H9 (cell line): ENCODE measurements at regions not wholly inside any gene's neighbourhood (a gene's known extent, or its start where the extent isn't known, plus 50 kb on each side); places are given as distances from the start of the nearest gene placed in this dataset.

Experiments
- DNase-seq: peaks from one replicate; pipeline ENCODE4 v3.0.0-alpha.2; 2017
- H2AFZ ChIP-seq: one replicate; pipeline ENCODE4 v1.6.1; 2013; ENCODE audit warnings: mild to moderate bottlenecking, low read length, control low read depth, moderate library complexity
- H2AK5ac ChIP-seq: 2 replicates; pipeline ENCODE4 v1.6.1; 2013; ENCODE audit warnings: low read length, control low read depth, mixed read lengths; ENCODE audit not compliant: insufficient read length
- H2BK120ac ChIP-seq: one replicate; pipeline ENCODE4 v1.6.1; 2013; ENCODE audit warnings: low read depth, mild to moderate bottlenecking, low read length, control low read depth, inconsistent platforms; ENCODE audit not compliant: poor library complexity, severe bottlenecking
- H2BK12ac ChIP-seq: 2 replicates; pipeline ENCODE4 v1.6.1; 2013; ENCODE audit warnings: low read length, control low read depth, mixed read lengths, low read depth; ENCODE audit not compliant: insufficient read length
- H2BK15ac ChIP-seq: 2 replicates; pipeline ENCODE4 v1.6.1; 2013; ENCODE audit warnings: low read depth, low read length, control low read depth
- H2BK20ac ChIP-seq: one replicate; pipeline ENCODE4 v1.6.1; 2013; ENCODE audit warnings: low read depth, mild to moderate bottlenecking, low read length, control low read depth, inconsistent platforms; ENCODE audit not compliant: poor library complexity, severe bottlenecking
- H2BK5ac ChIP-seq: 2 replicates; pipeline ENCODE4 v1.6.1; 2013; ENCODE audit warnings: low read length, control low read depth, mixed read lengths; ENCODE audit not compliant: insufficient read length
- H3K14ac ChIP-seq: 2 replicates; pipeline ENCODE4 v1.6.1; 2013; ENCODE audit warnings: low read length, control low read depth; ENCODE audit not compliant: insufficient read depth
- H3K18ac ChIP-seq: 2 replicates; pipeline ENCODE4 v1.6.1; 2013; ENCODE audit warnings: low read depth, mild to moderate bottlenecking, mixed read lengths, low read length, control low read depth; ENCODE audit not compliant: insufficient read length
- H3K23ac ChIP-seq: 2 replicates; pipeline ENCODE4 v1.6.1; 2013; ENCODE audit warnings: low read length, control low read depth, mixed read lengths, low read depth; ENCODE audit not compliant: insufficient read length
- H3K23me2 ChIP-seq: 2 replicates; pipeline ENCODE4 v1.6.1; 2013; ENCODE audit warnings: low read depth, mild to moderate bottlenecking, mixed read lengths, low read length, control low read depth; ENCODE audit not compliant: insufficient read length, poor library complexity, severe bottlenecking
- H3K27ac ChIP-seq: 2 replicates; pipeline ENCODE4 v1.5.1; 2013; ENCODE audit warnings: low read length, control low read depth, mixed read lengths, low read depth; ENCODE audit not compliant: insufficient read length
- H3K27me3 ChIP-seq: 2 replicates; pipeline ENCODE4 v1.6.1; 2013; ENCODE audit warnings: low read length, control low read depth, inconsistent platforms; ENCODE audit not compliant: insufficient read depth
- H3K4ac ChIP-seq: 2 replicates; pipeline ENCODE4 v1.6.1; 2013; ENCODE audit warnings: low read depth, mild to moderate bottlenecking, control low read depth, inconsistent platforms, low read length, moderate library complexity
- H3K4me1 ChIP-seq: 2 replicates; pipeline ENCODE4 v1.6.1; 2013; ENCODE audit warnings: low read length, control low read depth, inconsistent platforms; ENCODE audit not compliant: insufficient read depth
- H3K4me2 ChIP-seq: 2 replicates; pipeline ENCODE4 v1.6.1; 2013; ENCODE audit warnings: low read length, control low read depth, mixed read lengths; ENCODE audit not compliant: insufficient read length, insufficient read depth
- H3K56ac ChIP-seq: 2 replicates; pipeline ENCODE4 v1.6.1; 2013; ENCODE audit warnings: low read depth, mild to moderate bottlenecking, mixed read lengths, low read length, control low read depth; ENCODE audit not compliant: insufficient read length
- H3K79me1 ChIP-seq: 2 replicates; pipeline ENCODE4 v1.6.1; 2013; ENCODE audit warnings: low read depth, mild to moderate bottlenecking, moderate library complexity, low read length, control low read depth, inconsistent platforms; ENCODE audit not compliant: insufficient read depth, poor library complexity, severe bottlenecking
- H3K79me2 ChIP-seq: 2 replicates; pipeline ENCODE4 v1.6.1; 2013; ENCODE audit warnings: low read length, control low read depth, inconsistent platforms; ENCODE audit not compliant: insufficient read depth
- H3K9ac ChIP-seq: 2 replicates; pipeline ENCODE4 v1.6.1; 2013; ENCODE audit warnings: low read length, control low read depth, mixed read lengths; ENCODE audit not compliant: insufficient read length; ENCODE audit errors: extremely low read depth
- H3K9me3 ChIP-seq: one replicate; pipeline ENCODE4 v1.6.1; 2013; ENCODE audit warnings: low read depth, low read length, inconsistent platforms; ENCODE audit not compliant: control insufficient read depth
- H3T11ph ChIP-seq: one replicate; pipeline ENCODE4 v1.6.1; 2013; ENCODE audit warnings: mild to moderate bottlenecking, low read length, control low read depth, inconsistent platforms
- H4K20me1 ChIP-seq: one replicate; pipeline ENCODE4 v1.6.1; 2013; ENCODE audit not compliant: control insufficient read depth, insufficient read length, insufficient read depth
- H4K5ac ChIP-seq: 2 replicates; pipeline ENCODE4 v1.6.1; 2013; ENCODE audit warnings: low read depth, mild to moderate bottlenecking, mixed read lengths, low read length, control low read depth; ENCODE audit not compliant: insufficient read length
- H4K8ac ChIP-seq: replicated peaks from 2 replicates; pipeline ENCODE4 v1.6.1; 2013; ENCODE audit warnings: low read length, control low read depth, mixed read lengths, low read depth; ENCODE audit not compliant: insufficient read length
- H4K91ac ChIP-seq: 2 replicates; pipeline ENCODE4 v1.6.1; 2013; ENCODE audit warnings: low read depth, mild to moderate bottlenecking, moderate library complexity, mixed read lengths, low read length, control low read depth; ENCODE audit not compliant: insufficient read length
- H3K27ac Mint-ChIP-seq, 3 experiments: 2 replicates in 2 of 3; 3 replicates in 1 of 3; pipeline ENCODE4 v1.8.0; 2020 to 2021; ENCODE audit warnings: mixed read lengths in 3 of 3, mild to moderate bottlenecking in 1 of 3, moderate library complexity in 1 of 3
- H3K27me3 Mint-ChIP-seq: 2 replicates; pipeline ENCODE4 v1.8.0; 2021; ENCODE audit warnings: low read depth, mild to moderate bottlenecking, moderate library complexity, mixed read lengths
- H3K36me3 Mint-ChIP-seq, 3 experiments: 2 replicates in 2 of 3; 3 replicates in 1 of 3; pipeline ENCODE4 v1.8.0; 2020 to 2021; ENCODE audit warnings: low read depth in 3 of 3, mixed read lengths in 3 of 3; ENCODE audit not compliant: insufficient read depth in 1 of 3
- H3K4me1 Mint-ChIP-seq, 2 experiments: 2 replicates each; pipeline ENCODE4 v1.8.0; 2020; ENCODE audit warnings: mixed read lengths in 2 of 2
- H3K4me3 Mint-ChIP-seq, 2 experiments: 2 replicates in 1 of 2; 3 replicates in 1 of 2; pipeline ENCODE4 v1.8.0; 2020 to 2021; ENCODE audit warnings: mild to moderate bottlenecking in 2 of 2, mixed read lengths in 2 of 2, moderate library complexity in 1 of 2
- H3K9me3 Mint-ChIP-seq, 2 experiments: 2 replicates in 1 of 2; 3 replicates in 1 of 2; pipeline ENCODE4 v1.8.0; 2020; ENCODE audit warnings: mild to moderate bottlenecking in 2 of 2, mixed read lengths in 2 of 2, moderate library complexity in 1 of 2
- CTCF ChIP-seq: fragments of 200-600 bp; sonication (generic); conservative IDR thresholded peaks from 3 replicates; pipeline ENCODE4 v1.8.0; 2021; ENCODE audit warnings: antibody characterized with exemption, mild to moderate bottlenecking
- WGBS: extraction: QIAGEN DNeasy Blood & Tissue Kit; methylation state at CpG from one replicate; pipeline ENCODE4 v1.1.7; 2013; ENCODE audit warnings: missing lambda C conversion rate, low lambda C conversion rate, mixed read lengths; ENCODE audit not compliant: insufficient read length; ENCODE audit errors: extremely low coverage; 5-methylcytosine and 5-hydroxymethylcytosine counted together

- Mint-ChIP-seq H3K36me3 (no peaks in the 10 kb centered on the region), H3K27me3 (no peaks in the 10 kb centered on the region; the same call in 1 of the 2 replicates), H3K9me3 (peaks cover 5 to 6% of the 10 kb centered on the region in 2 experiments; a peak in 1 of 5 replicates), H3K4me1 (peaks cover 5 to 7% of the 10 kb centered on the region in 2 experiments), H3K4me3 (no peak overlapping the region), H3K27ac (peak overlapping the region; percentile 8 to 77 (median 10); a peak in 2 of 7 replicates)
- Histone ChIP-seq H2AK5ac (no peak overlapping the region), H3K79me2 (no peaks in the 10 kb centered on the region), H3K27ac (no peak overlapping the region), H3K9ac (no peak overlapping the region), H2BK15ac (no peak overlapping the region), H3K14ac (peak overlapping the region; percentile 65; the same call in 1 of the 2 replicates), H3K18ac (peak overlapping the region; percentile 16), H3K79me1 (no peaks in the 10 kb centered on the region), H2AFZ (no peak overlapping the region), H3K4me2 (no peak overlapping the region), H4K8ac (no peak overlapping the region), H3K23ac (no peak overlapping the region), H2BK120ac (no peak overlapping the region), H3K27me3 (no peaks in the 10 kb centered on the region; the same call in 1 of the 2 replicates), H4K91ac (no peak overlapping the region), H2BK20ac (no peak overlapping the region), H2BK5ac (no peak overlapping the region), H4K20me1 (no peaks in the 10 kb centered on the region), H3K56ac (no peak overlapping the region), H3K9me3 (no peaks in the 10 kb centered on the region), H2BK12ac (no peak overlapping the region), H3K4ac (no peak overlapping the region), H3T11ph (no peak overlapping the region), H4K5ac (no peak overlapping the region), H3K4me1 (no peaks in the 10 kb centered on the region), H3K23me2 (no peaks in the 10 kb centered on the region)
- WGBS: no CpG with 5 or more reads among the region's 3 CpGs
- DNase-seq: no peak
- no peak for TF ChIP-seq CTCF
Observed at GRCh38 chr15:85974348-85974705, 105.3 kb upstream of the AGBL1 start.
